HG03342 (cell line): ENCODE measurements at regions not wholly inside any gene's neighbourhood (a gene's known extent, or its start where the extent isn't known, plus 50 kb on each side); places are given as distances from the start of the nearest gene placed in this dataset.
"Not testable (repeated sequence)": the region's sequence is repeated elsewhere in the genome, so short reads cannot be mapped to it uniquely, and the experiment has no call there.

Experiments
- ATAC-seq: cut with Tn5 transposase; IDR thresholded peaks from one replicate; pipeline ENCODE4 v1.9.1; 2021; ENCODE audit warnings: mild to moderate bottlenecking, moderate library complexity; ENCODE audit not compliant: unreplicated experiment

DNA sequence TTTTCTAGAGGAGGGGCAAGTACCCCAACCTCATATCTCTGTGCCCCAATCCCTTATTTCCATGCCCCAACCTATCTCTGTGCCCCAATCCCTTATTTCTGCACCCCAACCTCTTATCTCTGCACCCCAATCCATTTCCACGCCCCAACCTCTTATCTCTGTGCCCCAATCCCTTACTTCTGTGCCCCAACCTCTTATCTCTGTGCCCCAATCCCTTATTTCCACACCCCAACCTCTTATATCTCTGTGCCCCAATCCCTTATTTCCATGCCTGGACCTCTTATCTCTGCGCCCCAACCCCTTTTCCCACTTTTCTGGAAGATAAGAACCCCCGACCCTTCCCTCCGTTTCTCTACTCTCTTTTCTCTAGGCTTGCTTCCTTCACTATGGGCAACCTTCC, 199.0 kb downstream of the JRKL start:
- ATAC-seq = not testable (repeated sequence)

- no peak for ATAC-seq
These were observed 205.2 kb downstream of the JRKL start for GRCh38 chr11:96595011-96595410.

DNA sequence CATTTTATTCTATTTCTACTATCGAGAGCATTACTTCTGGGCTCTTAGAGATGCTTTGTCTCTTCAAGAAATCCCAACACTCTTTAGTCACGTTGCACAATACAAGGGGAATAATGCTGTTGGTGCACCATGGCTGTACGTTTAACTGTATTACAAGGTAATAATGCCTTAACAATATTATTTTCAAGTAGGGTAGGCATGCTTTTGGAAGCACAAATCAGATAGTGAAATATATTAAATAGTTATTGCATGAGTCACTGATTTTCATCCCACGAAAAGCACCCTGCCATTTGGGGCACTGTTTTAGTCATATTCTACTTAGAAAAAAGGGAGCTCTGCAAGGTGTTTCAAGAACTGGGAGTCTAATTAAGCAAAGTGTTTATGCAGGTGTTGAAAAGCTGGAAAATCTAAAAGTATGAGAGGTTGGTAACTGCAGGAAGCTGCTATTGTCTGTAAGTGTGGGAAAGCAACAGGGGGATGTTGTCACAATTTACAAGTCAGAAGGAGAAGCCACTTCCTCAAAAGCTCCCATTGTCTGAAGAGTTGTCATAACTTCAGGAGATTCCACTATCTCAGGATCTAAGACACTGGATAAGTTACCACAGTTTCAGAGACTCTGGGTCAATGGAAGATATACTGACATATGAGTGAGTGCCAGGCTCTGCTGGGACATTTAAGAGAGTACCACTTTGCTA, 218.2 kb downstream of the JRKL start:
- ATAC-seq = no peak

GRCh38 chr11:96614101-96614500, 224.3 kb downstream of the JRKL start:
- no peak for ATAC-seq

DNA sequence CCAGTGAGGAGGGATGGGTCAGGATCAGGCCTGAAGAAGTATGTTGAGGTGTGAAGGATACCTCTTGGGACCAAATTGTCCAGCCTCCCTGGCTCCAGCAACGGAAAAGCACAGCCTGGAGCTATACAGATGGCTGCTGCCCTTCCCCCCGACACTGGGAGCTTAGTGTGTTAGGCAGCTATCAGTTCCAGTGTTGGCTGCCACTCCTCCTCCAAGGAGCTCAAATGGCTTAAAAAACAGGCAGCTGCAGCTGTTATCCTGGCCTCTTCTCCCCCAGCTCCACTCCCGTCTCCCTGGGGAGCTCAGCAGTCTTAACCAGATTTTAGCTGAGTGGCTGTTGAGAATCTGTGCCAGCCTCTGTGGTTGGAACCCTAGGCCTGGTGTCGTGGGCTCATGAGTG, 225.0 kb downstream of the JRKL start:
- no peak for ATAC-seq

- ATAC-seq = no peak
These were observed 230.7 kb downstream of the JRKL start for GRCh38 chr11:96620464-96621044.

GRCh38 chr11:96621161-96621560, 231.3 kb downstream of the JRKL start:
- ATAC-seq = no peak

DNA sequence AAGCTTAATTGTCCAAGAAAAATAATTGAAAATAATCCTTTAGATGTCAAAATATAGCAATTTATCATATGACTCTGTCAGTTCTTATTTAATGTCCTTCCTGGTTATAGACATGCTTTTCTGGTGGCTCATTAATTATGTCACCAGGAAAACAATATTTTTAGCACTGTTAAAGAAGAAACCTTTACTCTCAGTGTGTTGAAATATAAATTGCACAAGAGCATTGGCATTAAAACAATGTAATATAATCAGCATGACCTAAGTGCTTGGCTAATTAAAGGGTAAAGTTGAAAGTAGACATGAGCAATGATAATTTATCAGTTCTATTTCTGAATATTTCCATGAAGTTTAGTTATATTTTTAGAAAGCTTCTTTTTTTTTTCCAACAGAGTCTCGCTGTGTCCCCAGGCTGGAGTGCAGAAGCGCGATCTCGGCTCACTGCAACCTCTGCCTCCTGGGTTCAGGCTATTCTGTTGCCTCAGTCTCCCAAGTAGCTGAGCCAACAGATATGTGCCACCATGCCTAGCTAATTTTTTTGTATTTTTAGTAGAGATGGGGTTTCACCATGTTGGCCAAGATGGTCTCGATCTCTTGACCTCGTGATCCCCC, 232.3 kb downstream of the JRKL start:
- ATAC-seq = no peak

DNA sequence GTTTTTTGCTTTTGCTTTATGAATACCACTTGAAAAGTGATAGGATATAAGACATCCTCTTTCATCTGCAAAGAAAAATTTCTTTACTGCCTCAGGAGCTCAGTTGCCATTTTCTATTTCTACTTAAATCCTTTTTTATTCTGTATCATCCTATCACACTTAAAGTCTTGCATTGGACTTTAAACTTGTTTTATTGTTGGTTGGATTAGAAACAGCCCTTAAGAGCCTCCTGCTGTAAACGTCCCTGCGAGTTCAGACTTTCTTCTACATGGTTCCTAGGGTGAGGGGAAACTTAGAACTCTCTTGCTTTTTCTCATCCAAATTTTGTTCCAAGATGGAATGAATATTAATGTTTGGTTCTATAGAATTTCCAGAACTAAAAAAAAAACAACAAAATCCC, 234.3 kb downstream of the JRKL start:
- ATAC-seq = no peak

DNA sequence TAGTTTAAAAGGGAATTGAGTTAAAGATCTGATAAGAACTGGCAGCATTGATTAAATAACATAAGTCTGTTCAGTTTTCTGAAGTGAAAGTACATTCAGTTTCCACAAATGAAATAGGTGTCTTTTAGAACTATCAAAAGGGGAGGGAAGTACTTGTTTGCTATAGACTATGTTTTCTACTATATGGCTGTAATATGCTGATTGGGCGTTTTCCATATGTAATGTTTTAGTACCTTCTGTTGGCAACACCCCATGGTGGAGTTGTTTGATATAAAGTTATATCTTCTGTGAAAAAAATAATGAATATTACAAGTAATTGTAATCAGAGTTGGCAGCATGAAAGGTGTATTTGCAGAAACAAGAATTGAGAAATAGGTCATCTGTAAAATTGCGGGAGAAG, 237.6 kb downstream of the JRKL start:
- ATAC-seq = no peak

GRCh38 chr11:96635655-96636054, 245.8 kb downstream of the JRKL start:
- no peak for ATAC-seq

- ATAC-seq = no peak
These were observed 251.4 kb downstream of the JRKL start for GRCh38 chr11:96641261-96641660.

GRCh38 chr11:96642583-96642982, 252.8 kb downstream of the JRKL start:
- ATAC-seq = no peak

DNA sequence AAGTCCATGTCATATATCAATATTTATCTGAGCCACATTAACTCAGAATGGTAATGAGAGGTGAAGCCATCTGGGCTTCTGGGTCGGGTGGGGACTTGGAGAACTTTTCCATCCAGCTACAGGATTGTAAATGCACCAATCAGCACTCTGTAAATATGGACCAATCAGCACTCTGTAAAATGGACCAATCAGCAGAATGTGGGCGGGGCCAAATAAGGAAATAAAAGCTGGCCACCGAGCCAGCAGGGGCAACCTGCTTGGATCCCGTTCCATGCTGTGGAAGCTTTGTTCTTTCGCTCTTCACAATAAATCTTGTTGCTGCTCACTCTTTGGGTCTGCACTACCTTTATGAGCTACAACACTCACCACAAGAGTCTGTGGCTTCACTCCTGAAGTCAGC, 253.4 kb downstream of the JRKL start:
- ATAC-seq = no peak

DNA sequence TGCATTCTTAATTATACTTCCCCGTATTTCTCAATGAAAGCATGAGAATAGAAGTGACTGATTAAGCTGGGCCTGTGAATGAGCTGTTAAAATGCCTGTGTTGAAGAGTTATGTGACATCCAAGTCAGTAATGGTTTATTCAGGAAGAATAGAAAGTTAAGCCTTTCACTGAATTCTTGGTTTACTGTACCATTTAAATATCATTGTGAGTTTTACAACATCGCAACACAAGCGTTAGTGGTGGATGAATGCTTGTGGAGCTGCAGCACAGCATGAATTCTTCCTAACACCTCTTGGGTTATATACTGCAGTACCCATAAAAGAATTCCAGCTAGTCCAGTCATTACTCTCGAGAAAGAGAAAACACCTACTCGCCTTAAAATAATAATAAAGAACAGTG, 257.8 kb downstream of the JRKL start:
- no peak for ATAC-seq

GRCh38 chr11:96648991-96649390, 259.2 kb downstream of the JRKL start:
- no peak for ATAC-seq

GRCh38 chr11:96652516-96652915, 262.7 kb downstream of the JRKL start:
- no peak for ATAC-seq

- no peak for ATAC-seq
These were observed 265.7 kb downstream of the JRKL start for GRCh38 chr11:96655474-96655873.

DNA sequence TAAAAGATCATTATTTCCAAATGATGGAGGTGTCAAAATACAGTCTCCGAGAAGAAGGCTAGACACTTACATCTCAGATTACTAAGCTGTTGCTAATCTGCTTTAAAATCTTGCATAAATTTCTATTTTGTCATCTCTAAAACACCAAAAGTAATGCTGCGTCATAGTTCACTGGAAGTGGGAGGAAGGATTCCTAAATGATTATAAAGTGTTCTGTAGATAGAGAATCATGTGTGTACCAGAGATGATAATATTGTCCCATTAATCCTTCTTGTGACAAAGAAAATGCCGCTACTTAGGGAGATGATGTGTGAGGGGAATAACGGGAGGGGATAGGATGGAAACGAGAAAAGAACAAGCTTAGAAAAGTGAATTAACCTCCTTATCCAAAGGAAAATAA, 268.6 kb downstream of the JRKL start:
- ATAC-seq = no peak

GRCh38 chr11:96664110-96664509, 274.3 kb downstream of the JRKL start:
- no peak for ATAC-seq

GRCh38 chr11:96680211-96681018, 290.6 kb downstream of the JRKL start:
- no peak for ATAC-seq
